HCT116 (cell line): ENCODE measurements at regions not wholly inside any gene's neighbourhood (a gene's known extent, or its start where the extent isn't known, plus 50 kb on each side); places are given as distances from the start of the nearest gene placed in this dataset.

Experiments
- CBX3 ChIP-seq: IDR thresholded peaks from 2 replicates; pipeline ENCODE4 v1.6.1; 2012; ENCODE audit warnings: low read depth
- EGR1 ChIP-seq: IDR thresholded peaks from 2 replicates; pipeline ENCODE4 v1.6.1; 2012; ENCODE audit warnings: low read depth
- EZH2phosphoT487 ChIP-seq: fragments of 200-600 bp; IDR thresholded peaks from 2 replicates; pipeline ENCODE4 v1.6.1; 2018; ENCODE audit warnings: antibody characterized with exemption, borderline replicate concordance
- MAX ChIP-seq: IDR thresholded peaks from 2 replicates; pipeline ENCODE4 v1.6.1; 2012
- POLR2A ChIP-seq: IDR thresholded peaks from 2 replicates; pipeline ENCODE4 v1.7.0; 2011; ENCODE audit warnings: borderline replicate concordance; ENCODE audit not compliant: insufficient read depth, insufficient read length; ENCODE audit errors: extremely low read depth
- POLR2AphosphoS5 ChIP-seq: IDR thresholded peaks from 2 replicates; pipeline ENCODE4 v1.6.1; 2011; ENCODE audit warnings: mild to moderate bottlenecking, low read depth, low read length, moderate library complexity
- RAD21 ChIP-seq: IDR thresholded peaks from 2 replicates; pipeline ENCODE4 v1.6.1; 2012; ENCODE audit warnings: low read depth, mild to moderate bottlenecking
- TF ChIP-seq, protein P1 (sequence below), 3 experiments: fragments of 200-600 bp in 1 of 3; sonication (generic) in 1 of 3; IDR thresholded peaks in 2 of 3; conservative IDR thresholded peaks in 1 of 3; 2 replicates each; pipeline ENCODE4 v1.5.1; 2012 to 2017; ENCODE audit warnings: low read depth in 2 of 3, low read length in 2 of 3, antibody characterized with exemption in 1 of 3, borderline replicate concordance in 1 of 3, control low read depth in 1 of 3, mild to moderate bottlenecking in 1 of 3, mixed read lengths in 1 of 3, mixed run types in 1 of 3, moderate library complexity in 1 of 3; ENCODE audit not compliant: insufficient read depth in 1 of 3
- TF ChIP-seq, protein P2 (sequence below): IDR thresholded peaks from 2 replicates; pipeline ENCODE4 v1.6.1; 2012; ENCODE audit warnings: low read depth

DNA sequence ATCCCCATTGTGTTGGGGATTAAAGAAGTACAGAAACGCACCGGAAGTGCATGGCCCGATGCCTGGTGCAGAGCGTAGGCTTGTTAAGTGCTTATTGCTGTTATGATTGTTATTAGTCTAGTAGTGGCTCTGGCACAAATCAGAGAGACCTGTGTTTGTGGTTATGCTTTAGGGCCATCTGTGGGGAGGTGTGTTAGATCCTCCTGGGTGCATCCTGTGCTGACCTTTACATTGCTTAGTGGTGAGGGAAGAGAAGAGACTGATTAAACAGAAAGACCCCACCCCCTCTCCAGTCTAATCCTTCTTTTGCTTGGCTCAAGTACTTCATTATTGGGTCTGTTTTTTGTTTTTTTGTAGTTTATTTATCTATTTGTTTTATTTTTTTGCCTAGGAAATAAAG, 112.7 kb upstream of the SPRY4 start:
- no peak for TF ChIP-seq POLR2A
- TF ChIP-seq CBX3, result no peak
- TF ChIP-seq, protein P1, sequence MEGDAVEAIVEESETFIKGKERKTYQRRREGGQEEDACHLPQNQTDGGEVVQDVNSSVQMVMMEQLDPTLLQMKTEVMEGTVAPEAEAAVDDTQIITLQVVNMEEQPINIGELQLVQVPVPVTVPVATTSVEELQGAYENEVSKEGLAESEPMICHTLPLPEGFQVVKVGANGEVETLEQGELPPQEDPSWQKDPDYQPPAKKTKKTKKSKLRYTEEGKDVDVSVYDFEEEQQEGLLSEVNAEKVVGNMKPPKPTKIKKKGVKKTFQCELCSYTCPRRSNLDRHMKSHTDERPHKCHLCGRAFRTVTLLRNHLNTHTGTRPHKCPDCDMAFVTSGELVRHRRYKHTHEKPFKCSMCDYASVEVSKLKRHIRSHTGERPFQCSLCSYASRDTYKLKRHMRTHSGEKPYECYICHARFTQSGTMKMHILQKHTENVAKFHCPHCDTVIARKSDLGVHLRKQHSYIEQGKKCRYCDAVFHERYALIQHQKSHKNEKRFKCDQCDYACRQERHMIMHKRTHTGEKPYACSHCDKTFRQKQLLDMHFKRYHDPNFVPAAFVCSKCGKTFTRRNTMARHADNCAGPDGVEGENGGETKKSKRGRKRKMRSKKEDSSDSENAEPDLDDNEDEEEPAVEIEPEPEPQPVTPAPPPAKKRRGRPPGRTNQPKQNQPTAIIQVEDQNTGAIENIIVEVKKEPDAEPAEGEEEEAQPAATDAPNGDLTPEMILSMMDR (IDR thresholded peaks at IDR 0.05 in 2 of 3, conservative IDR thresholded peaks at IDR 0.05 in 1 of 3; ENCODE audit: borderline replicate concordance in 1 of 3, insufficient read depth in 1 of 3, low read depth in 2 of 3, low read length in 2 of 3), result no peak
- TF ChIP-seq RAD21, result no peak
- no peak for TF ChIP-seq POLR2AphosphoS5
- TF ChIP-seq EGR1, result no peak
- TF ChIP-seq, protein P2, sequence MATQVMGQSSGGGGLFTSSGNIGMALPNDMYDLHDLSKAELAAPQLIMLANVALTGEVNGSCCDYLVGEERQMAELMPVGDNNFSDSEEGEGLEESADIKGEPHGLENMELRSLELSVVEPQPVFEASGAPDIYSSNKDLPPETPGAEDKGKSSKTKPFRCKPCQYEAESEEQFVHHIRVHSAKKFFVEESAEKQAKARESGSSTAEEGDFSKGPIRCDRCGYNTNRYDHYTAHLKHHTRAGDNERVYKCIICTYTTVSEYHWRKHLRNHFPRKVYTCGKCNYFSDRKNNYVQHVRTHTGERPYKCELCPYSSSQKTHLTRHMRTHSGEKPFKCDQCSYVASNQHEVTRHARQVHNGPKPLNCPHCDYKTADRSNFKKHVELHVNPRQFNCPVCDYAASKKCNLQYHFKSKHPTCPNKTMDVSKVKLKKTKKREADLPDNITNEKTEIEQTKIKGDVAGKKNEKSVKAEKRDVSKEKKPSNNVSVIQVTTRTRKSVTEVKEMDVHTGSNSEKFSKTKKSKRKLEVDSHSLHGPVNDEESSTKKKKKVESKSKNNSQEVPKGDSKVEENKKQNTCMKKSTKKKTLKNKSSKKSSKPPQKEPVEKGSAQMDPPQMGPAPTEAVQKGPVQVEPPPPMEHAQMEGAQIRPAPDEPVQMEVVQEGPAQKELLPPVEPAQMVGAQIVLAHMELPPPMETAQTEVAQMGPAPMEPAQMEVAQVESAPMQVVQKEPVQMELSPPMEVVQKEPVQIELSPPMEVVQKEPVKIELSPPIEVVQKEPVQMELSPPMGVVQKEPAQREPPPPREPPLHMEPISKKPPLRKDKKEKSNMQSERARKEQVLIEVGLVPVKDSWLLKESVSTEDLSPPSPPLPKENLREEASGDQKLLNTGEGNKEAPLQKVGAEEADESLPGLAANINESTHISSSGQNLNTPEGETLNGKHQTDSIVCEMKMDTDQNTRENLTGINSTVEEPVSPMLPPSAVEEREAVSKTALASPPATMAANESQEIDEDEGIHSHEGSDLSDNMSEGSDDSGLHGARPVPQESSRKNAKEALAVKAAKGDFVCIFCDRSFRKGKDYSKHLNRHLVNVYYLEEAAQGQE, result no peak
- TF ChIP-seq MAX, result no peak
- no peak for TF ChIP-seq EZH2phosphoT487
